AG10803 (cell line): ENCODE measurements at regions not wholly inside any gene's neighbourhood (a gene's known extent, or its start where the extent isn't known, plus 50 kb on each side); places are given as distances from the start of the nearest gene placed in this dataset.

Experiments
- DNase-seq: peaks from one replicate; pipeline ENCODE4 v3.0.0; 2010; ENCODE audit warnings: low read depth
- H3K4me3 ChIP-seq: 2 replicates; pipeline ENCODE4 v1.5.1; 2011; ENCODE audit warnings: mild to moderate bottlenecking, low read length, control low read depth
- CTCF ChIP-seq: conservative IDR thresholded peaks from 2 replicates; pipeline ENCODE4 v1.5.1; 2011; ENCODE audit warnings: mild to moderate bottlenecking, low read length, control low read depth, inconsistent platforms

- DNase-seq, result no peak
- H3K4me3 ChIP-seq, result no peak overlapping the region
- TF ChIP-seq CTCF, result no peak
Measured at GRCh38 chr2:18309627-18310026, 250.8 kb downstream of the RDH14 start.

GRCh38 chr2:18309188-18309587 lies 251.3 kb downstream of the RDH14 start:
- H3K4me3 ChIP-seq, result no peak overlapping the region
- no peak for TF ChIP-seq CTCF
- DNase-seq, result no peak

GRCh38 chr2:18304849-18305248 lies 255.6 kb downstream of the RDH14 start:
- no peak for DNase-seq
- H3K4me3 ChIP-seq, result no peak overlapping the region
- TF ChIP-seq CTCF, result no peak

- no peak for TF ChIP-seq CTCF
- DNase-seq, result no peak
- H3K4me3 ChIP-seq, result no peak overlapping the region
Measured at GRCh38 chr2:18301421-18302139, 258.9 kb downstream of the RDH14 start.

GRCh38 chr2:18299423-18300212 lies 260.8 kb downstream of the RDH14 start:
- peak; percentile 82 for DNase-seq
- no peak for TF ChIP-seq CTCF
- no peak overlapping the region for H3K4me3 ChIP-seq

DNA sequence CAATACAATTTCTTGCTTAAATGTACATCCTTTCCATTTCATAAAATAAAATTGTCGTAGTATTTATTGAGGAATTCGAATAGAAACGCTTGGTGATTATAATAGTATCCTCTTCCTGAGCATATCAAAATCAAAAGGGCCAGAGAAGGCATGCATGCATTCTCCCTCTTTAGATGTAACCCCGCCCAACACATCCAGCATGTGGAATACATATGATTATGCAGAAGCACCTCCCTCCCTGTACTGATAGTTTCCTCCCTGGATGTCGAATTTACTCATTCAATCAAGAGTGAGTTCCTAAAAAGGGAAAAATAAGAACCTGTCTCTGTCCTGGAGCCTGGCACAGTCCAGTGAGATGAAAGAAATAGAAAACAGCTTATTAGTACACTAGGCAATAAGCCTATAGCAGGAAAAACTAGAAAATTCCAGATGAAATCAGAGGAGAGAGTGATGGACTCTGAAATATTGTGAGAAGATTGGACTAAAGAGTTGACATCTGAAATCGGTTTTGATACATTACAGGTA lies 262.9 kb downstream of the RDH14 start:
- no peak overlapping the region for H3K4me3 ChIP-seq
- DNase-seq, result no peak
- TF ChIP-seq CTCF, result no peak
